IPS DF 6.9 (cell line): ENCODE measurements at regions not wholly inside any gene's neighbourhood (a gene's known extent, or its start where the extent isn't known, plus 50 kb on each side); places are given as distances from the start of the nearest gene placed in this dataset.

Source experiments
- DNase-seq: peaks from one replicate; pipeline ENCODE4 v3.0.0-alpha.2; 2013; ENCODE audit warnings: low read depth, low spot score
- H3K27ac ChIP-seq: one replicate; pipeline ENCODE4 v1.5.1; 2013; ENCODE audit warnings: low read length, control low read depth
- H3K27me3 ChIP-seq: 2 replicates; pipeline ENCODE4 v1.6.1; 2013; ENCODE audit warnings: mild to moderate bottlenecking, low read length; ENCODE audit not compliant: control insufficient read depth, insufficient read depth
- H3K36me3 ChIP-seq: 2 replicates; pipeline ENCODE4 v1.6.1; 2013; ENCODE audit warnings: low read length; ENCODE audit not compliant: control insufficient read depth, insufficient read depth
- H3K4me1 ChIP-seq: 2 replicates; pipeline ENCODE4 v1.6.1; 2013; ENCODE audit warnings: low read length; ENCODE audit not compliant: control insufficient read depth, insufficient read depth
- H3K4me3 ChIP-seq: 2 replicates; pipeline ENCODE4 v1.5.1; 2013; ENCODE audit warnings: mild to moderate bottlenecking, low read length
- H3K9me3 ChIP-seq: 2 replicates; pipeline ENCODE4 v1.6.1; 2013; ENCODE audit warnings: low read length, inconsistent platforms; ENCODE audit not compliant: control insufficient read depth, insufficient read depth
- WGBS: extraction: QIAGEN DNeasy Blood & Tissue Kit; methylation state at CpG from one replicate; pipeline ENCODE4 v1.1.7; 2013; ENCODE audit warnings: mixed read lengths, missing lambda C conversion rate; ENCODE audit not compliant: insufficient read length, insufficient coverage; 5-methylcytosine and 5-hydroxymethylcytosine counted together

DNA sequence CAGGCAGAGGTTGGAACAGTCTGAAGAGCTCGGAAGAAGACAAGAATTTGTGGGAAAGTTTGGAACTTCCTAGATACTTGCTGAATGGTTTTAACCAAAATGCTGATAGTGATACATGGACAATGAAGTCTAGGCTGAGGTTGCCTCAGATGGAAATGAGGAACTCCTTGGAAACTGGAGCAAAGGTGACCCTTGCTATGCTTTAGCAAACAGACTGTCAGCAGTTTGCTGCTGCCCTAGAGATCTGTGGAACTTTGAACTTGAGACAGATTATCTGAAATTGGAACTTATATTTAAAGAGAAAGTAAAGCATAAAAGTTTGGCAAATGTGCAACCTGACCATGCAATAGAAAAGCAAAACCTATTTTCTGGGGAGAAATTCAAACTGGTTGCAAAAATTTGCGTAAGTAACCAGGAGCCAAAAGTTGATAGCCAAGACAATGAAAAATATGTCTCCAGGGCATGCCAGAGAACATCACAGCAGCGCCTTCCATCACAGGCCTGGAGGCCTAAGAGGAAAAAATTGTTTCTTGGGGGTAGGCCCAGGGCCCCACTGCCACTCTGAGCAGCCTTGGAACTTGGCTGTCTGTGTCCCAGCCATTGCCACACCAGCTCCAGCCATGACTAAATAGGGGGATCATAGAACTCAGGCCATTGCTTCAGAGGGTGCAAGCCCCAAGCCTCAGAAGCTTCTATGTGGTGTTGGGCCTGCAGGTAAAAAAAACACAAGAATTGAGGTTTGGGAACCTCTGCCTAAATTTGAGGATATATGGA lies 675.3 kb downstream of the LTN1 start:
- Histone ChIP-seq H3K27me3 (no peaks in the 10 kb centered on the region), H3K36me3 (no peaks in the 10 kb centered on the region), H3K4me3 (no peak overlapping the region), H3K4me1 (no peaks in the 10 kb centered on the region), H3K27ac (no peak overlapping the region), H3K9me3 (no peaks in the 10 kb centered on the region)
- no CpG with 5 or more reads among the region's 3 CpGs for WGBS
- no peak for DNase-seq

DNA sequence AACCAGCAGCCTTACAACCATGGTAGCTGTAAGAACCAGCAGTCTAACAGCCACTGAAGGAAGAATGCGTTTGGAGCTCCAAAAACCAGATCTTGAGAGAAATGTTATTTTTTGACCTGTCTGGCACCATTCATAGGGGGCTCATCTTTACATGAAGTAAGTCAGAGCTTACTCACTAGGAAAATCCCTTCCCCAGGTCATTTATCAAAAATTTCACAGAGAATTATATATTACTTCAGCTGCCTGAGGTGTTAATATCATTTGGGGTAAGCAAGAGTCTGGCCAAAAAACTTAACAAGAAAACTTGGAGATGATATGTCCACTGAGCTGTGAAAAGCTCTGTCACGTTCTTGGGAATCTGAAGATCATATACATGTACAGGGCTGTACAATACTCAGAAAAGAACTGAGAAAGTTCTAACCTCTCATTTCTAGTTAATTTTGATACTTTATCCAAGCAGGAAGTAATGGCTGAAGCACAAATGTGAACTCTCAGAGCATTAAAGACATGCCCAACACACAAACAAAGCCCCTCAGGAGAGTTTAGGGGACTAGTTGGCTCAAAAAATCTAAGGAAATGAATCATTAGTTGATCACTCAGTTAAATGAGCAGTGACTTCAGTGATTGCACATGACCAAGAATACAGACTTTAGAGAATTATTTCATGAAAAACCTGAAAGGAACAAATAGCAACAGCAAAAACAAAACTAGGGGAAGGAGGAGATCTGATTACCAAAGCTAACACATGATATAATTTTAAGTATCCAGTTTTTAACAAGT lies 681.1 kb downstream of the LTN1 start:
- Histone ChIP-seq H3K27me3 (no peaks in the 10 kb centered on the region), H3K27ac (no peak overlapping the region), H3K9me3 (no peaks in the 10 kb centered on the region), H3K4me1 (no peaks in the 10 kb centered on the region), H3K4me3 (no peak overlapping the region), H3K36me3 (no peaks in the 10 kb centered on the region)
- no CpG with 5 or more reads among the region's 2 CpGs for WGBS
- no peak for DNase-seq

DNA sequence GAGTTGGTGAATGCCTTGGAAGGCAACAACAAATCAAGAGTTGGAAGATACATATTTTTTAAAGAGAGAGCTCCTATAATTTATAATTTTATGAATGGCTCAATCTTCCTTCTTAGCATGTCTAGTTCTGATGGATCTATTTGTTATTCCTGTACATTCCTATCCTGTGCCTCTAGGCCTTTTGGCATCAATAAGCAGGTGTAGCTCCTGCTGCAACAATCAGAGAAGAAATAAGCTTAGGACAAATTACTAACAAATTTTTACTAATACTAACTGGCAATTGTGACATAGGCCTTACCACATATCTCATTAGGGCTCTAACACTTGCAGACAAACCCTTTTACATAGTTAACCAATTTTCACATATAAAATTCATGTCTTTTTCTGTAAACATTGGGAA lies 682.0 kb downstream of the LTN1 start:
- Histone ChIP-seq H3K36me3 (no peaks in the 10 kb centered on the region), H3K9me3 (no peaks in the 10 kb centered on the region), H3K4me3 (no peak overlapping the region), H3K27me3 (no peaks in the 10 kb centered on the region), H3K4me1 (no peaks in the 10 kb centered on the region), H3K27ac (no peak overlapping the region)
- no peak for DNase-seq

DNA sequence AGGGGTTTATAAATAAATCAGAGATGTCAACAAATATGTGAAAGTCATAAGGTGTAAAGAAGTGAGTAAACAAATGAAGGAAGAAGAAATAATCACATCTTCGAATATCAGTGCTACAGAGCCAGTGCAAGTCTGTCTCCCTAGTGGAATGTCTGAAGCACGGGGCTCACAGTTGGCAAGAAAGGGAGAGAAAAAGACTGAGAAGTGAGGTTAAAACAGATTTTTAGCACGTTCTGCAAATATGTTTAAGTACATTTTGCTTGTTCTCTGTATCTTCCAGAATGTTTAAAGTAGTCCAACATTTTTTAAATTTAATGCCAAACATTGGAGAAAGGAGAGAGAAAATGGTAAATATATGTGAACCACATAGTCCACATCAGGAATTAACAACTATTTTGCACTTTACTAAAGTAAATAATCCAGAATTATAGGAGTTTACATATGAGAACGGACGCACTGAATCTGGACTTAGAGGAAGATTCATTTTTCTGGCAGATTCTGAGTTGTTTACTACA lies 682.4 kb downstream of the LTN1 start:
- no peak overlapping the region for H3K4me3 ChIP-seq
- H3K36me3 ChIP-seq: no peaks in the 10 kb centered on the region
- H3K27me3 ChIP-seq: no peaks in the 10 kb centered on the region
- H3K9me3 ChIP-seq: no peaks in the 10 kb centered on the region
- WGBS: no CpG with 5 or more reads among the region's 5 CpGs
- no peaks in the 10 kb centered on the region for H3K4me1 ChIP-seq
- no peak for DNase-seq
- no peak overlapping the region for H3K27ac ChIP-seq

DNA sequence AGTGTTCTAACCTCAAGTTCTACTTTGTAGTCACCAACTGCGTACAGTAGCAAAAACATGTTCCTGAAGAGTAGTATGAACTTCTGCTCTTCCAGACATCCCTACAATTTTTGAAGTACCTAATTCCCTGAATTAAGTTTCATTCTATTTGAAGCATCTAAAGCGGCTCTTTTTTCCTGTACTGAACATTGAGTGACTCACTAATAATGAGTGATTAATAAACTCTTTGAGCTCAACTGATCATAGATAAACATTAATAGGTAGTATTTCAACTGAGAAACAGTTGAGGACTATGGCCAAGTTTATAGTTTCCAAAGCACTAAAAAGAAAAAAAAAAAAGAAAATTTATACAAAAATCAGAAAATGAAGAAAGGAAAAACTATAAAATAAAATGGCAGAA lies 683.1 kb downstream of the LTN1 start:
- H3K4me3 ChIP-seq: no peak overlapping the region
- DNase-seq: no peak
- H3K9me3 ChIP-seq: no peaks in the 10 kb centered on the region
- H3K36me3 ChIP-seq: no peaks in the 10 kb centered on the region
- H3K27me3 ChIP-seq: no peaks in the 10 kb centered on the region
- WGBS: no CpG with 5 or more reads among the region's 2 CpGs
- H3K27ac ChIP-seq: no peak overlapping the region
- H3K4me1 ChIP-seq: no peaks in the 10 kb centered on the region

- H3K27me3 ChIP-seq: no peaks in the 10 kb centered on the region
- no peaks in the 10 kb centered on the region for H3K9me3 ChIP-seq
- no peak overlapping the region for H3K27ac ChIP-seq
- no peaks in the 10 kb centered on the region for H3K4me1 ChIP-seq
- no peak overlapping the region for H3K4me3 ChIP-seq
- no peak for DNase-seq
- no CpG with 5 or more reads among the region's 1 CpG for WGBS
- no peaks in the 10 kb centered on the region for H3K36me3 ChIP-seq
Measured at GRCh38 chr21:28308516-28308915, 684.2 kb downstream of the LTN1 start.

GRCh38 chr21:28299946-28300345 lies 692.7 kb downstream of the LTN1 start:
- Histone ChIP-seq H3K27ac (no peak overlapping the region), H3K36me3 (no peaks in the 10 kb centered on the region), H3K4me1 (no peaks in the 10 kb centered on the region), H3K9me3 (no peaks in the 10 kb centered on the region), H3K27me3 (no peaks in the 10 kb centered on the region), H3K4me3 (no peak overlapping the region)
- no peak for DNase-seq

DNA sequence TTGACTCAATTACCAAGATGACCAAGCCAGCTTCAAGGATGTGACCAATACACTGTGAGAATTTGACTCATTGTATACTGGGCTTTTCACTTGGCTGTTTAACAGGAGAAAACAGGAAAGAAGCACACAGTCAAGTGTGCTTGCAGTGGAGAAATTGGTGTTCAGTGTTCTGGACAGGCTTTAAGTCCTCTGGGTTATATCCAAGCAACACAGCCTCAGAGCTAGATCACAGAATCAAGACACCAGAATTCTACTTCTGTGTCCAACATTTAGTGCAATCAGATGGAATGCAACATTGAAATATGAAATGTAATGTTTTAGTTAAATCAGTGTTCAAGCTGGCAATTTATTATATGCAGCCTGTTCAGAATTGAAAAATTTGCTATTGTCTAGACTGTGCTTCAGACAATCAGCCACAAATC lies 694.4 kb downstream of the LTN1 start:
- no peak overlapping the region for H3K4me3 ChIP-seq
- H3K36me3 ChIP-seq: no peaks in the 10 kb centered on the region
- no peaks in the 10 kb centered on the region for H3K4me1 ChIP-seq
- no peaks in the 10 kb centered on the region for H3K27me3 ChIP-seq
- DNase-seq: no peak
- H3K9me3 ChIP-seq: no peaks in the 10 kb centered on the region
- H3K27ac ChIP-seq: no peak overlapping the region

DNA sequence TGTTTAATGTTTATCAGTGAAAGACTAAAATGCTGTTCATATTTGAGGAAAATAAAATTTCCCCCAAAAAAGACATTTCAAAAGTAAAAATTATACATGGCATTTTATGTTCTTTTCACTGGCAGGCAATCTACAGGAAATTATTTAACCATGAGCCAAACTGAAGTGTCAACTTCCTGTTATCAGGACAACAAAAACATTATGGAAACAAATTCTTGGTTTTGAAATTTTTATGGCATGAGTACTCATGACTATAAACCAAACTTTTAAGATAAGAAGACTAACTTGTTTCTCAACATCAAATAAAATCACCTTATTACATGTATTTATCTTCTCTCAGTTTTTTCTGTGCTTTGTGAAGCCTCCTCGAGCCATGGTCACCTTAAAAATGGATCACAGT lies 698.6 kb downstream of the LTN1 start:
- Histone ChIP-seq H3K4me1 (no peaks in the 10 kb centered on the region), H3K4me3 (no peak overlapping the region), H3K27ac (no peak overlapping the region), H3K27me3 (no peaks in the 10 kb centered on the region), H3K9me3 (no peaks in the 10 kb centered on the region), H3K36me3 (no peaks in the 10 kb centered on the region)
- DNase-seq: no peak
- WGBS: no CpG with 5 or more reads among the region's 1 CpG

- WGBS: no CpG with 5 or more reads among the region's 4 CpGs
- H3K36me3 ChIP-seq: no peaks in the 10 kb centered on the region
- no peaks in the 10 kb centered on the region for H3K9me3 ChIP-seq
- no peak overlapping the region for H3K27ac ChIP-seq
- H3K4me3 ChIP-seq: no peak overlapping the region
- no peaks in the 10 kb centered on the region for H3K27me3 ChIP-seq
- DNase-seq: no peak
- H3K4me1 ChIP-seq: no peaks in the 10 kb centered on the region
Measured at GRCh38 chr21:28283641-28284490, 708.8 kb downstream of the LTN1 start.
